Activated CD4-positive, CD25-positive, alpha-beta regulatory T cell treated with anti-CD3 and anti-CD28 coated beads, Interleukin-2, amount 50 U/mL, for 24 hours (primary cell): ENCODE measurements at regions not wholly inside any gene's neighbourhood (a gene's known extent, or its start where the extent isn't known, plus 50 kb on each side); places are given as distances from the start of the nearest gene placed in this dataset.
"Not testable (repeated sequence)": the region's sequence is repeated elsewhere in the genome, so short reads cannot be mapped to it uniquely, and the experiment has no call there.

Source experiments
- ATAC-seq, 2 donors: fragments of 150-1000 bp; cut with Tn5 transposase; one replicate each; pipeline ENCODE4 v1.10.0; 2021; ENCODE audit warnings: mild to moderate bottlenecking in 1 of 2, moderate library complexity in 1 of 2

DNA sequence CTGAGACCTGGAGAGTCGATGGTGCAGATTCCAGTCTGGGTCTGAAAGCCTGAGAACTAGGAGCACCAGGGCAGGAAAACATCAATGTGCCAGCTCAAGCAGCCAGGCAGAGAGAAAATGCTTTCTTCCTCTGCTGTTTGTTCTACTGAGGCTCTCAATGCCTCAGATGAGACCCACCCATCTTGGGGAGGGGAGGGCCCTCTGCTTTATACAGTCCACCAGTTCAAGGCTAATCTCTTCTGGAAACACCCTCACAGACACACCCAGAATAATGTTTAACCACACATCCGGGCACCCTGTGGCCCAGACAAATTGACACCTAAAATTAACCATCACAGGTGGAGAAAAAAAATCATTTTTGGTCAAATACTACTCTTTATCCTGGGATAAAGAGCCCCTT lies 89.3 kb upstream of the SLC22A23 start:
- ATAC-seq, result no peak

DNA sequence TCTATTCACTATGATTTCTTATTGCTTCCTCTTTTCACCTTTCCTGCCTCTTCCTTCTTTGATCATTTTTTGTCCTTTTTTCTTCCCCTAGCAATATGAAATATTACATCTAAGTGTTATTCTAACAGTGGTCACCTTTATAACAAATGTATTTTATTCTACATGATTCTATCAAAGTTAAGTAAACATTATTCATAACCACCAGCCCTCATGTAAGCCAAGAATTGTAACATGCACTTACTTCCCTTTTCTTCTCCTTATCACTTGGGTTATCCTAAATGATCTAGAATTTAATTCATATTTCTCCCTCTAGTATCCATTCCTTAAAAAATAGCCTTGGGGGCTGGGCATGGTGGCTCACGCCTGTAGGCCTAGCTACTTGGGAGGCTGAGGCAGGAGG lies 88.3 kb upstream of the SLC22A23 start:
- no peak for ATAC-seq

GRCh38 chr6:3542032-3542640 lies 85.3 kb upstream of the SLC22A23 start:
- ATAC-seq, result no peak

DNA sequence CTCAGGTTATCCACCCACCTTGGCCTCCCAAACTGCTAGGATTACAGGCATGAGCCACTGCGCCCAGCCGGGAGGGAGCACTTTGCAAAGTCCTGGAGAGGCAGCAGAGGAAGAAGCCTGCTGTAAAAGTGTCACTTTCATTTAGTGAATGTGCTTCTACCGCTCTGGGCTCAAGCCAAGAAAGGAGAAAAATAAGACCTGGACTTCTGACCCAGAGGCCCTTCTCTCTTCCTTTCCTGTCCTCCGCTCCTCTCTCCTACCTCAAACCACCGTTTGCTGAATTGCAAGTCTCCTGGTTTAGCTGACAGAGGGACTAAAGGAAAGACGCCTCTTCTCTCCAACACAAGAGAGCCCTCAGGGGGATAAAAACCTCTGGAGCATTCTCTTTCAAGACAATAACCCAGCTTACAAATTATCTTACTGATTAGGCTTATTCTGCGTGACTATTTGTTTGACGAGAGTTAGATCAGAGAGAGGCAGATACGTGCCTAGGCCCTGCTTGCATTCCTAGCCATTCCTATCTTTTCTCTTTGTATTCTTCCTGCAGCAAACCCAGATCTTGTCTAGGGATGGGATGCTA lies 84.2 kb upstream of the SLC22A23 start:
- no peak for ATAC-seq

DNA sequence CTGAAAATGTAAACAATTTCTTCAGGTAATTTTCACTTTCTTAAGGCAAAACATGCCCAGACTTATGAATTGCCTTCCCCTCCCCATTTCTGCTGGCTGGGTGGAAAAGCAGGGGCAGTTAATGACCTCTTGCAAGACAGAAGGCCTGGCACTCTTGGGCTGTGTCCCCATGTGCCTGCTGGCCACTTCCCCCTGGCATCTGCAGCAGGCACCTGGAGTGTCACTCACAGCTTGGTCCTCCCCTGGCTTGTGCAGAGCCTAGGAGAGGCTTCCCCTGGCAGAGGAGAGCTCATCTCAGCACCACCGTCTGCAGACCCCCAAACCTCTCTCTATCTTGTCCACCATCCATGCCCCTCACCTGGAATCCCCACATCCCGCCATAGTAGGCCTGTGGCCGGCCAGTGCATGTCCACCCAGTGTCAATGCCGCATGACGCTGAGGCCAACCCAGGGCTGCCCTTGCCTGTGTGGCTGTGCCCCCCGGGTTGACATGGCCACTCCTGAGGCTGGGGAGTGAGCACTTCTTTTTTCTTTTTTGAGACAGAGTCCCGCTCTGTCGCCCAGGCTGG lies 83.5 kb upstream of the SLC22A23 start:
- no peak for ATAC-seq

DNA sequence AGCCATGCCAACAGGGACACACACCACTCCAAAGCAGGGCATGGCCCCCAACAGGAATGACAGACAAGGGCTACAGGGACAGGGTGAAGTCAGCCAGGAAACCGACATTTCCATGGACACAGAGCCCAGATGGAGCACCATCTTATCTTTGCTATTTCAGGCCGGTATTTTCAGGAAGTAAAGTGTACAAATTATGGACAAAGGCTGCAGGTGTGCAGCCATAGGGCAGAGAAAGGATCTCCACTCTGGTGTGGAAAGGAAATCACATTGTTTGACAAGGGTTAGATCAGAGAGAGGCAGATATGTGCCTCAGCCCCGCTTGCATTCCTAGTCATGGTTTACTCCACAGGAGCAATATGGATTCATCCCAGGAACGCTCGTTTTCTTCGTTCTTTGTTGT lies 81.7 kb upstream of the SLC22A23 start:
- ATAC-seq, result no peak

- no peak for ATAC-seq
Observed at GRCh38 chr6:3536901-3537300, 80.1 kb upstream of the SLC22A23 start.

- no peak for ATAC-seq
Observed at GRCh38 chr6:3535776-3536435, 79.1 kb upstream of the SLC22A23 start.

GRCh38 chr6:3535033-3535775 lies 78.4 kb upstream of the SLC22A23 start:
- ATAC-seq, result no peak

DNA sequence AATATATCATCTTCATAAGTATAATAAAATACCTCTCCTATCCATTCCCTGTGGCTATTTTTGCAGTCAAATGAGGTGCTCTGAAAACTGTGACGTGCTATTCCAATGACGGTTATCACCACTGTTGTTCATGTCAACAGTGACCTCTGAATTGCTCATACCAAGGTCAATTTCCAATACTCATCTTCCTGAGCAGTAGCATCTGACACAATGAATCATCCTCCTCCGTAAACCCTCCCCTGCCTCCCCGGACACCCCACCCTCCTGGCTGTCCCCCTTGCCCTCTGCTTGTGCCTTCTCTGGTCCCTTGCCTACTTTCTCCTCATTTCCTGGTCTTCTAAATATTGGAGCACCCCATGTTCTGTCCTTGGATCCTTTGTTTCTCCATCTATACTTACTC lies 77.7 kb upstream of the SLC22A23 start:
- ATAC-seq, result no peak

DNA sequence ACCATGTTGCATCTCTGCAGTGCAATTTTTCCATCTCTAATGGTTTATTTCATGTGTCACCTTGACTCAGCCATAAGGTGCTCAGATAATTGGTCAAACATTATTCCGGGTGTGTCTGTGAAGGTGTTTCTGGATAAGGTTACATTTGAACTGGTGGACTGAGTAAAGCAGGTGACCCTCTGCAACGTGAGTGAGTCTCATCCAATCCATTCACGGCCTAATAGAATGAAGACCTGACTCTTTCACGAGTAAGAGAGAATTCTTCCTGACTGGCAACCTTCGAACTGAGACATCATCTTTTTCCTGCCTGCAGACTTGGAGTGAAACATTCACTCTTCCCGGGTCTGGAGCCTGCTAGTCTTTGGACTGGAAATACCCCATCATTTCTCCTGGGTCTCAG lies 77.1 kb upstream of the SLC22A23 start:
- no peak for ATAC-seq

GRCh38 chr6:3532296-3532916 lies 75.6 kb upstream of the SLC22A23 start:
- ATAC-seq, result no peak

DNA sequence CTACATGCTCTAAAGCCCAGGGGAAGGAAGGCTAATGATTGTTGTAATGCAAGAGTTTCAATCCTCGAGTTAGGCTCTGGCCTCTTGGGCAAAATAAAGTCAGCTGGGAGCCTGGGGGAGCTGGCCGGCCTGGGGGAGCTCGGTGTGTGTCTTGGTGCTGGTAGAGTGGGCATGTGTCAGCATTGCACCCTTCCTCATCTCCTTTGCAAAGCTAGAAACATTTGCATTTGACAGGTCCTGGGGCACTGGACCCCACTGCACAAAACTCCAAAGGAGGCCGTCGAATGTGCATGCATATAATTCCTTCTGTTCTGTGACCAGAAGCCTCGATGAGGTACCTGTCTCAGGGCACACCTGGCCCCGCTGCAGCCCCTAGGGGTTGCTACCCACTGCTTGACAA lies 74.6 kb upstream of the SLC22A23 start:
- ATAC-seq, result no peak

DNA sequence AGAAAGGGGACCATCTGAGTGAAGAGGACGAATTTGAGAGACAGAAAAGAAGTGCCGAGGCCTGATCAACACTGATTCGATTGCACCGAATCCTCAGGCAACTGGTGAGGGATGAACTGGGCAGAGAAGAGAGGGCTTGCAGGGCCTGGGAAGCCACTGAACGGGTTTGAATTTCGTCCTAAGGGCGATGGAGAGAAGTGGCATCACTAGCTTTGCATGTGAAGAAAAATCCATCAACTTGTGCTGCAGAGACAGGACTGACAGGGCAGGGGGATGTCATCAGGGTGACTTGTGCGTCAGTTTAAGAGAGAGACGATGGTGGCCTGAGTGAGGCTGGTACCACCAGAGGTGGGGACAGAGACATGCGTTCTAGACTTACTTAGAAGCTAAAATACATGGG lies 73.7 kb upstream of the SLC22A23 start:
- ATAC-seq, result no peak

DNA sequence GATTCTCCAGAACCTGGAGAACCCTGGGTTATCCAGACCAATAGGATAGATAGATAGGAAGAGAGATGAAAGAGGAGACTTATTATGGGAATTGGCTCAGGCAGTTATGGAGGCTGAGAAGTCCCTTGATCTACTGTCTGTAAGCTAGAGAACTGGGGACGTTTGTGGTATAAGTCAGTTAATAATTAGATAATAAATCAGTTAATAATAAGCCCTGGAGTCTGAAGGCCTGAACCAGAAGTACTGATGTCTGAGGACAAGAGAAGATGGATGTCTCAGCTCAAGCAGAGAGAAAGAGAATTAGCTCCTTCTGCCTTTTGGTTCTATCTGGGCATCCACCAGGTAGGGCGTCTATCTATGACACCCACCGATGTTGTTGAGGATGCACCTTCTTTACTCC lies 72.9 kb upstream of the SLC22A23 start:
- ATAC-seq, result no peak

GRCh38 chr6:3529232-3529631 lies 72.4 kb upstream of the SLC22A23 start:
- no peak for ATAC-seq

- not testable (repeated sequence) for ATAC-seq
Observed at GRCh38 chr6:3528081-3528671, 71.3 kb upstream of the SLC22A23 start.

- no peak for ATAC-seq
Observed at GRCh38 chr6:3527651-3527977, 70.8 kb upstream of the SLC22A23 start.

GRCh38 chr6:3526962-3527650 lies 70.3 kb upstream of the SLC22A23 start:
- no peak for ATAC-seq

- no peak for ATAC-seq
Observed at GRCh38 chr6:3525915-3526314, 69.1 kb upstream of the SLC22A23 start.

GRCh38 chr6:3524456-3524855 lies 67.6 kb upstream of the SLC22A23 start:
- ATAC-seq, result no peak

GRCh38 chr6:3523966-3524365 lies 67.1 kb upstream of the SLC22A23 start:
- no peak for ATAC-seq
